NCI-H2107 (cell line): ENCODE measurements at regions not wholly inside any gene's neighbourhood (a gene's known extent, or its start where the extent isn't known, plus 50 kb on each side); places are given as distances from the start of the nearest gene placed in this dataset.
"Not testable (repeated sequence)": the region's sequence is repeated elsewhere in the genome, so short reads cannot be mapped to it uniquely, and the experiment has no call there.

Experiments used
- DNase-seq: peaks from one replicate; lab custom pipeline; 2025; lab: John Stamatoyannopoulos, UW

DNA sequence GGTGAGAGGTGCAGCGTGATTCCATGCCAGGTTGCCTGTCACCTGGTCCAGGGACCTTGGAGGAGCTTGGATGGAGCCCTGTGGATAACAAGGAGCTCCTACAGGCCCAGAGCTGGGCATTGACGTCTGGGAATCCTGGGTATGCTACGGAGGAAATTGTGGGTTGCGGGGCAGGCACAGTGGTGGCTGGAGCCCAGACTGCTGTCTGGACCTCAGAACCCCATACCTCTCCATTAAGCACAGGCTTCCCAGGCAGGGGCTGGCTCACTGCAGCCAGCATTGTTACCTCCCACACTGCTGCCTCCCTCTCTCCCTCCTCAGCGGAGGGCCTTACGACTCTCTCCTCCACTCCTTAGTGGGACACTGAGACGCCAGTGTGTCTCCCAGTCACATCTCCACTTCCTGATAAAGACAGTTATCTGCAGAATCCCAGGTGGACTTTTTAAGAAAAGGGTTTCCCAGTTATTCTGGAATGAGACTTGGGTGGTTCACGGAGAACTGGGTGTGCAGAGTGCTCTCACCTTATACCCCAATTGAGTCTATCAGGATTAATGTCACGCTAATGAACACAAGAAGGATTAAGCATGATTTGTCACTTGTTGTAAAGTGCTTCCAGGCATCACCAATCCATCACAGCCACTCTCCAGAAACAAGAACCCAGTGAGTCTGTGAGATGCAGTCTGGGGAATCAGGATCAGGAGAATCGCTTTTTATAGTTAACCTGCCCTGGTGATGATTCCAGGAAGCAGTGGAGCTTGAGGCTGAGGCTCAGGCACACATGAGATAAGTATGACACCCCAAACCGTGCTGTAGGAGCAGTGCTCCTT lies 309.4 kb downstream of the RPS24 start:
- DNase-seq: no peak

GRCh38 chr10:78344257-78344656 lies 310.6 kb downstream of the RPS24 start:
- DNase-seq: not testable (repeated sequence)

DNA sequence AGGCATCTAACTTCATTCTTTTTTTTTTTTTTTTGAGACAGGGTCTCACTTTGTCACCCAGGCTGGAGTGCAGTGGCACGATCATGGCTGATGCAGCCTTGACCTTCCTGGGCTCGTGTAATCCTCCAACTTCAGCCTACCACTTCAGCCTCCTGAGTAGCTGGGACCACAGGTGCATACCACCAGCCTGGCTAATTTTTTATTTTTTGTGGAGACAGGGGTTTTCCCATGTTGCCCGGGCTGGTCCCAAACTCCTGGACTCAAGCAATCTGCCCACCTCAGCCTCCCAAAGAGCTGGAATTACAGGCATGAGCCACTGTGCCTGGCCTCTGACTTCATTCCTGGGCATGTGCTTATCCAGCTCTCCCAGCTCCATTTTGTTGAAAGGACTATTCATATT lies 311.9 kb downstream of the RPS24 start:
- DNase-seq: not testable (repeated sequence)

GRCh38 chr10:78346721-78347120 lies 313.1 kb downstream of the RPS24 start:
- DNase-seq: no peak

- DNase-seq: no peak
Observed at GRCh38 chr10:78348411-78349164, 314.9 kb downstream of the RPS24 start.

DNA sequence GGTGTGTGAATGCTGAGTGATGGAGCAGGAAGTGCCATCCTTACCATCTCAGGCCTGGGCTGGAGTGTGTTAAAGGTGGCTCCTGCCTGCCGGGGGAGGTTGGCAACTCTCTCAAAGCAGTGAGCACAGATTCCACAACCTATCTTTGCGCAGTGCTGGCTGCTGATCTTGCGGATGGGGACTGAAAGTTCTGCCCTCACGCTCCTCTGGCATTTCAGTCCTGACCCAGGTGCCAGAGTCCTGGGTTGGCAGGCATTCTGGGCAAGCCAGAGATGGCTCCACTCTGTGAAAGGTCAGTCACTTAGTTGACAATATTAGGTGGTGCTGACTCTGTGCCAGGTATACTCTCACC lies 315.5 kb downstream of the RPS24 start:
- no peak for DNase-seq

GRCh38 chr10:78349911-78350663 lies 316.4 kb downstream of the RPS24 start:
- no peak for DNase-seq

GRCh38 chr10:78351283-78351682 lies 317.6 kb downstream of the RPS24 start:
- no peak for DNase-seq

DNA sequence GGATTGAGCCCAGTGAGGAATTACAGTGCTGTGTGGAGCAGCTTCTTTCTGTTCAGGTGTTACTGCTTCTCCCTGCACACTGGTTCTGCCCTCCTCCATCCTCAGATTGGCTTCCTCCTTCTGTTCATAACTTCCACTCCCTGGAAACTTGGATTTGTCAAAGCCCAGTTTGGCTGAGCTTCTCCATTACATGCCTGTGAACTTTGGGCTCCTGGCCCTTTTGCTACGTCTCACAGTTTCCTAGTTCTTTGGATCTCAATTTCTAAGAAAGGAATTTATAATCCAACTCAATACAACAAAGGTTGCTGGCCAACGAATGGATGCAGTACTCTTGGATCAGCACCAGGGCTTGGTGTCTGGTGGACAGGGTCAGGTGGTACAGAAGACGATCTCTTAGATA lies 318.1 kb downstream of the RPS24 start:
- no peak for DNase-seq

- DNase-seq: no peak
Observed at GRCh38 chr10:78353636-78354035, 320.0 kb downstream of the RPS24 start.

GRCh38 chr10:78354101-78354500 lies 320.4 kb downstream of the RPS24 start:
- DNase-seq: no peak

DNA sequence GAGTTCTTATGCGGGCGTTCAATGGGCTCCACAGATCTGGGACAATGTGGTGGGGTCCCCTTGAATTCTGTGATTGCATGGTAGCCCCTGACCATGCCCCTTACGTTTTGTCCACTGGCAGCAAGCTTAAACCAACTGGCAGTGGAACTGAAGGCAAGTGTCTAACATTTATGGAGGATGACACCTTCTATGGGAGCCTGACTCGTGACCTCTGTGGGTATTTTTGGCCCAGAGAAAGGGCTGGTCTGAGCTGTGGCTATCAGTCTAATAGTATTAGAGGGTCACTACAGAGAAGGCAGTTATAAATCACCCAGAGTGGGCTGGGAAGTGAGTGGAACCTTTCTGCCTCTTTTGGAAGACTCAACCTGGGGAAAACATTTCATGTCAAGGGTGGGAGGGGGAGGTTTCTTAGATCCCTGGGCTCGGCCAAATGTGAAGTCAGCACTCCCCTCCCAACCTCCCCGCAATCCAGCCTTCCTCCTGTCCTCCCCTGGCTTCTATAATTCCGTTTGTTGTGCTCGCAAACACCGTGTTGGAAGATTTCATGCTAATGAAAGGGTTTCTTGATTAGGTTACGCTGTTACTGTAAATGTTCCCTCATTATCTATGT lies 322.7 kb downstream of the RPS24 start:
- no peak for DNase-seq

DNA sequence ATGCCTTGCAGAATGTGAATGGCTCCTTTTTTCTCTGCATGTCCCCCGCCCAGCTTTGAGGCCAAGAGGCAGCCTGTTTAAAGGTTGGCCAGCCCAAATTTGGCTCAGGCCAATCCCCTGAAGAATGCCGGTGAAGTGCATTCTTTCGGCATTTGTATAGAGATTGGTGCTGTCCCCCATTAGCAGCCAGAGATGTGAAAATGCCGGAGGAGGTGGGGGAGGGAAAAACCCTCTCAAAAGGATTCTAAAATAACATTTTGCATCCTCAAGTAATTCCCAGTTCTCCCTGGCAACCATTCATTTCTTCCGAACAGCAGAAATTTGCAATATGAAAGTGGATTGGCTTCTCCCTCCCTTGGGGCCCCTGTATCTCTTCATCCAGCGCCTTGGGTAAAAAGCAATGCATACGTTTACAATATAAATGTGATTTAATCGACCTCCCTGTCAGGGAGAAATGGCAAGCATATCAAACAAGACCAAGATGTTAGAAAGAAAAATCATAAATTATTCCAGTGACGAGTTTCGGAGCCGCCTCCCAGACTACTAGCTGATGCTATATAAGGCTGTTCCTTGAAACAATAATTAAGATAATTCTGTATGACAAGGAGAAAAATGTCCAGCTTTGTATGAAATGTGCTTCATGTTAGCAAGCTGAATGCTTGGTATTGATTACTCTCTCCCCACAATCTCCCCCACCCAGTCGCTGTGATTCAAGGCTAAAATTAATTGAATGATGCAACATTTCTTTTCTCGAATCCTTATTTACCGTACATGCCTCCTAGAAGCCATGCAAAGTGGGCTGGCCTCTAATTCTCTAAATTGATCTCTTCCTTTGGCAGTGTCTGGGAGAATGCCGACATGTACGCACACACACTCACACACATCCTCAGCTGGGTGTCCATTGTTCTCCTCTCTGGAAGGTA lies 323.7 kb downstream of the RPS24 start:
- DNase-seq: no peak

- DNase-seq: no peak
Observed at GRCh38 chr10:78358351-78358750, 324.7 kb downstream of the RPS24 start.

- no peak for DNase-seq
Observed at GRCh38 chr10:78358982-78359381, 325.3 kb downstream of the RPS24 start.

- DNase-seq: no peak
Observed at GRCh38 chr10:78359640-78360091, 326.0 kb downstream of the RPS24 start.

GRCh38 chr10:78360284-78360683 lies 326.6 kb downstream of the RPS24 start:
- no peak for DNase-seq

DNA sequence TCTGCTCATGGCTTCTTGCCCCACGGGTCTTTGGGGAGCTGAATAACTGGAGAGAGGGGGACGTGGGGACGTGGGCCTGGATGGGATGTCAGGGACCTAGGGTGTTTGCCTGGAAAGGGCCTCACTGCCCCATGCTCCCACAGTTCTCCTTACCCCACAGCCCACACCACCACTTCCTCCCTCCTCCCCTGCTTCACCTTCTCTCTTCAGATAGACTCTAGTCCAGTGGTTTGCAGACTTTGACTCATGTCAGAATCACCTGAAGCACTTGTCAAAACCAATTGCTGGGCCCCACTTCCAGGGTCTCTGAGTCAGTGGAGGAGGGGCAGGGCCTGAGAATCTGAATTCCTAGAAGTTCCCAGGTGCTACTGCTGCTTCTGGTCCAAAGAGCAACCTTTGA lies 327.4 kb downstream of the RPS24 start:
- DNase-seq: no peak

DNA sequence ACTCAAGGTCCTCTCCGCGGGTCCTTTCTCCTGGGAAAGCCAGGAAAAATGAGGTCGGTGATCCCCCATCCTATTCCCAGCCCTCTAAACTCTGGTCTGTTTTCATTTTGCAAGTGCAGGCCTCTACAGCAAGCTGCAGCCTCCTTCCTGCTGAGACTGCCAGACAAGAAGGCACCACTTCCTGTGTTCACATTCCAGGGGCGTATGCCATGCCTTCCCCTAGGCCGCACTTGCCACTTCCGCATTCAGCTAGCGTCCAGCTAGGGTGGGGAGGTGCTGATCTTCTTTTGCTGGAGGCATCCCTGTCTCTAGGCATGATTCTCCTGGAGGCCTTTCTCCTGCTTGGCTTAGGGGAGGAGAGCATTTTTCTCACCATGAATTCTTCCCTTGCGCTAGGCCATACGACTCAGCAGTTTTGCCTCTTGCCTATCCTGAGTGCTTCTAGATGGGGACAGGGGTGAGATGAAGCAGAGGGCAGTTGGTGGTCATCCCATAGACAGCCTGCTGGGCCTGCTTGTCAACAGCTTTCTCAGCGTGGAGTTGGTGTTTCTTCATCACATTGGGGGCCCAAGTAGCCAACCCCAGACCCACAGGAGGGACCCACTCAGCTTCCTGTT lies 328.9 kb downstream of the RPS24 start:
- no peak for DNase-seq

DNA sequence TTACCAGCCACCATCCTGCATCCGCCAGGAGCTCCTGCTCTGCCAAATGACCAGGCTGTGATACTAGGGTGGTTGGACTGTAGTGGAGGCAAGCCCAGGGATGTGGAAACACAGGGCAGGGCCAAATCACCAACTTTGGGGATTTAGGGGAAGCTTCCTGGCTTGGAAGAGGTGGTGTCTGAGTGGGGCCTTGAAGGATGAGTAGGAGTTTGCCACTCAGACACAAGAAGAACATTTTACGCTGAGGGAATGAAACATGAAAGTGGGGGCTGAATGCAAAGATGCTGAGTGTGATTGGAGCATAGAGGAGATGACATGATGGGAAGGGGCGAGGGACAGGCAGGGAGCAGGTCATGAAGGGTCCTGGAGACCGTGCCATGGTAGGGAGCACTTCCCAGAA lies 329.5 kb downstream of the RPS24 start:
- DNase-seq: no peak

DNA sequence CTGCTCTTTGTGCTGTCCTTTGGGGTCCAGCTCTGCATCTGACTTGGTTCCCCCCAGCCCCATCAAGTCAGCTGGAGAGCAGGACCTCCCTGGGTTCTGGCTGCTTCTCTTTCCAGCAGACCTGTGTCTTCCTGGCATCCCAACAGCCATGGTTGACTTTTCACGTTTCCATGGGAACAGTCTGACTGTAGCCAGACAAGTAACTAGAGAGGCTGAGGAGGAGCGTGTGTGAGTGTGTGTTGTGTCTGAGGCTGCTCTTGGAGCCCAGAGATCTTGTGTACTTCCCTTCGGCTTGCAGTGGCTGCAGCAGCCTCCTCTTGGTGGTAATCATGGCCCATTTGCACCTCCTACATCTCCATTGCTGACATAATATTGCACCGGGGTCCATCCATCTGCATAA lies 332.0 kb downstream of the RPS24 start:
- DNase-seq: no peak
